ENCODE measurements at regions not wholly inside any gene's neighbourhood (a gene's known extent, or its start where the extent isn't known, plus 50 kb on each side); places are given as distances from the start of the nearest gene placed in this dataset.
"Not testable (repeated sequence)": the region's sequence is repeated elsewhere in the genome, so short reads cannot be mapped to it uniquely, and the experiment has no call there.

GRCh38 chr6:68022968-68023367 is 612.1 kb upstream of the ADGRB3 start:
- not testable (repeated sequence) for TF ChIP-seq EZH2 (IDR thresholded peaks at IDR 0.05; ENCODE audit: low read depth); CTCF (conservative IDR thresholded peaks at IDR 0.05)

Data from PC-9 (cell line).